ENCODE measurements at regions not wholly inside any gene's neighbourhood (a gene's known extent, or its start where the extent isn't known, plus 50 kb on each side); places are given as distances from the start of the nearest gene placed in this dataset.

DNA sequence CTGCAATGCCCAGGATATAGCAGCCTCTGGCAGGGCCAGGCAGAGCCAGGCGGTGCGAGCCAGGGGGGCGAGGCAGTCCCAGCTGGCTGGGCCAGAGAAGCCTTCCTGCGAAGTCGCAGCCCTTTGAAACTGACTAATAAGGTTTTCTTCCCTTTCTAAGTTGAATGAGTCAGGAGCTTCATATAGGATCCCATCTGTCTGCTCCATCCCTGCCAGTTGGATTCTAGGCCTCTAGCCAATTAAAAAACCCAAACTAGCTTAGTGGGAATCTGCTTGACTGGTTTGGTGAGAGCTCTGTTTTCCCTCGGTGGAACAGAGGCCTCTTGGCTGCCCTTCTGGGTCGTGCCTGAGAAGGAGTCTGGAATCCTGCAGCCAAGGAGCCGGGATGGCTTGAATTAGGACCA, 70.1 kb upstream of the RAPGEF1 start:
- TF ChIP-seq, protein P1, sequence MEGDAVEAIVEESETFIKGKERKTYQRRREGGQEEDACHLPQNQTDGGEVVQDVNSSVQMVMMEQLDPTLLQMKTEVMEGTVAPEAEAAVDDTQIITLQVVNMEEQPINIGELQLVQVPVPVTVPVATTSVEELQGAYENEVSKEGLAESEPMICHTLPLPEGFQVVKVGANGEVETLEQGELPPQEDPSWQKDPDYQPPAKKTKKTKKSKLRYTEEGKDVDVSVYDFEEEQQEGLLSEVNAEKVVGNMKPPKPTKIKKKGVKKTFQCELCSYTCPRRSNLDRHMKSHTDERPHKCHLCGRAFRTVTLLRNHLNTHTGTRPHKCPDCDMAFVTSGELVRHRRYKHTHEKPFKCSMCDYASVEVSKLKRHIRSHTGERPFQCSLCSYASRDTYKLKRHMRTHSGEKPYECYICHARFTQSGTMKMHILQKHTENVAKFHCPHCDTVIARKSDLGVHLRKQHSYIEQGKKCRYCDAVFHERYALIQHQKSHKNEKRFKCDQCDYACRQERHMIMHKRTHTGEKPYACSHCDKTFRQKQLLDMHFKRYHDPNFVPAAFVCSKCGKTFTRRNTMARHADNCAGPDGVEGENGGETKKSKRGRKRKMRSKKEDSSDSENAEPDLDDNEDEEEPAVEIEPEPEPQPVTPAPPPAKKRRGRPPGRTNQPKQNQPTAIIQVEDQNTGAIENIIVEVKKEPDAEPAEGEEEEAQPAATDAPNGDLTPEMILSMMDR (conservative IDR thresholded peaks at IDR 0.05 in 1 of 2, IDR thresholded peaks at IDR 0.05 in 1 of 2; ENCODE audit: extremely low read depth in 1 of 2, insufficient read depth in 1 of 2, low read depth in 1 of 2, low read length in 2 of 2), result no peak
- TF ChIP-seq EZH2 (IDR thresholded peaks at IDR 0.05; ENCODE audit: borderline replicate concordance, low read length), result no peak
